ENCODE measurements at regions not wholly inside any gene's neighbourhood (a gene's known extent, or its start where the extent isn't known, plus 50 kb on each side); places are given as distances from the start of the nearest gene placed in this dataset.
A peak's percentile ranks its signal among the peaks of the same experiment; 100 is the strongest.

- no peak for DNase-seq (ENCODE audit: low read depth in 2 of 2)
- H3K4me3 ChIP-seq (replicated peaks in 1 of 2; ENCODE audit: low read depth in 2 of 2, low read length in 2 of 2) = no peak overlapping the region
- TF ChIP-seq CTCF (IDR thresholded peaks at IDR 0.05; ENCODE audit: low read depth, low read length) = no peak
Measured at GRCh38 chr2:8529706-8530277, 152.1 kb upstream of the ID2 start.

- no peak for TF ChIP-seq CTCF (IDR thresholded peaks at IDR 0.05; ENCODE audit: low read depth, low read length)
- DNase-seq (ENCODE audit: low read depth in 2 of 2) = no peak
- no peak overlapping the region for H3K4me3 ChIP-seq (replicated peaks in 1 of 2; ENCODE audit: low read depth in 2 of 2, low read length in 2 of 2)
Measured at GRCh38 chr2:8531481-8531880, 150.4 kb upstream of the ID2 start.

GRCh38 chr2:8532438-8532837 lies 149.4 kb upstream of the ID2 start:
- H3K4me3 ChIP-seq (replicated peaks in 1 of 2; ENCODE audit: low read depth in 2 of 2, low read length in 2 of 2) = no peak overlapping the region
- no peak for DNase-seq (ENCODE audit: low read depth in 2 of 2)
- no peak for TF ChIP-seq CTCF (IDR thresholded peaks at IDR 0.05; ENCODE audit: low read depth, low read length)

- TF ChIP-seq CTCF (IDR thresholded peaks at IDR 0.05; ENCODE audit: low read depth, low read length) = no peak
- DNase-seq (ENCODE audit: low read depth in 2 of 2) = no peak
- H3K4me3 ChIP-seq (replicated peaks in 1 of 2; ENCODE audit: low read depth in 2 of 2, low read length in 2 of 2) = no peak overlapping the region
Measured at GRCh38 chr2:8533923-8534322, 147.9 kb upstream of the ID2 start.

- no peak for TF ChIP-seq CTCF (IDR thresholded peaks at IDR 0.05; ENCODE audit: low read depth, low read length)
- no peak for DNase-seq (ENCODE audit: low read depth in 2 of 2)
Measured at GRCh38 chr2:8534386-8534728, 147.5 kb upstream of the ID2 start.

GRCh38 chr2:8534729-8535468 lies 147.0 kb upstream of the ID2 start:
- H3K4me3 ChIP-seq (replicated peaks in 1 of 2; ENCODE audit: low read depth in 2 of 2, low read length in 2 of 2) = no peak overlapping the region
- TF ChIP-seq CTCF (IDR thresholded peaks at IDR 0.05; ENCODE audit: low read depth, low read length) = no peak
- peak in 1 of 2 donors; percentile 85 for DNase-seq (ENCODE audit: low read depth in 2 of 2)

More at GRCh38 chr2:8534386-8534728, 147.5 kb upstream of the ID2 start:
- no peak overlapping the region for H3K4me3 ChIP-seq (replicated peaks in 1 of 2; ENCODE audit: low read depth in 2 of 2, low read length in 2 of 2)

- H3K4me3 ChIP-seq (replicated peaks in 1 of 2; ENCODE audit: low read depth in 2 of 2, low read length in 2 of 2) = no peak overlapping the region
- TF ChIP-seq CTCF (IDR thresholded peaks at IDR 0.05; ENCODE audit: low read depth, low read length) = no peak
- no peak for DNase-seq (ENCODE audit: low read depth in 2 of 2)
Measured at GRCh38 chr2:8535469-8535795, 146.4 kb upstream of the ID2 start.
